Stimulated activated CD8-positive, alpha-beta memory T cell treated with anti-CD3 and anti-CD28 coated beads, Interleukin-15, amount 100 ng/mL, for 24 hours (primary cell): ENCODE measurements at regions not wholly inside any gene's neighbourhood (a gene's known extent, or its start where the extent isn't known, plus 50 kb on each side); places are given as distances from the start of the nearest gene placed in this dataset.
"Not testable (repeated sequence)": the region's sequence is repeated elsewhere in the genome, so short reads cannot be mapped to it uniquely, and the experiment has no call there.

Source experiments
- DNase-seq: peaks from one replicate; pipeline ENCODE4 v3.0.0-alpha.2; 2020; ENCODE audit warnings: low read depth

DNA sequence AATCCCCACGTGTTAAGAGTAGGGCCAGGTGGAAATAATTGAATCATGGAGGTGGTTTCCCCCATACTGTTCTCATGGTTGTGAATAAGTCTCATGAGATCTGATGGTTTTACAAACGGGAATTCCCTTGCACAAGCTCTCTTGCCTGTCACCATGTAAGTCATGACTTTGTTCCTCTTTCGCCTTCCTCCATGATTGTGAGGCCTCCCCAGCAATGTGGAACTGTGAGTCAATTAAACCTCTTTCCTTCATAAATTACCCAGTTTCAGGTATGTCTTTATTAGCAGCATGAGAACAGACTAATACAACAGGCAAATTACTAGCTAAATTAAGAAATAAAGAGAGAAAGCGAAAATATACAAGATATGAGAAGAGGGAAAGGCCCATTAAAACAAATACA, 1822.6 kb upstream of the PIK3C3 start:
- DNase-seq, result not testable (repeated sequence)

GRCh38 chr18:40124107-40124506, 1830.9 kb upstream of the PIK3C3 start:
- no peak for DNase-seq

GRCh38 chr18:40120796-40121391, 1834.1 kb upstream of the PIK3C3 start:
- no peak for DNase-seq

DNA sequence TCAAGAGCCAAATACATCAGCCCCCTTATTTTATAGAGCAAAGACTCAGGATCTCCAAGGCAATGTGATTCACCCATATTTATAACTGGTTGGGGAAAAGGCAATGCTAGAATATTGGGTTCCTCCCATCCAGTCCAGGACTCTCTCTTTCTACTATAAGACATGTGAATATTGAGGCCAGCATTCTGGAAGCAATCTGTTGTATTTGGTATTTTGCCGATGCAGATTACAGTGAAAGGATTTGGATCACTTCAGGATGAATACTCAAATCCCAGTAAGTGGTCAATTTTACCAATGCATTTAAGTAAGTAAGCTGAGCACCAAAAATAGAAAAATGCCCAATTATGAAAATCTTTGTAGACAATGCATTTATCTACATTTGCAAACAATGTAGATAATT, 1834.7 kb upstream of the PIK3C3 start:
- DNase-seq, result no peak

- not testable (repeated sequence) for DNase-seq
These were observed 1835.5 kb upstream of the PIK3C3 start for GRCh38 chr18:40119581-40119980.

DNA sequence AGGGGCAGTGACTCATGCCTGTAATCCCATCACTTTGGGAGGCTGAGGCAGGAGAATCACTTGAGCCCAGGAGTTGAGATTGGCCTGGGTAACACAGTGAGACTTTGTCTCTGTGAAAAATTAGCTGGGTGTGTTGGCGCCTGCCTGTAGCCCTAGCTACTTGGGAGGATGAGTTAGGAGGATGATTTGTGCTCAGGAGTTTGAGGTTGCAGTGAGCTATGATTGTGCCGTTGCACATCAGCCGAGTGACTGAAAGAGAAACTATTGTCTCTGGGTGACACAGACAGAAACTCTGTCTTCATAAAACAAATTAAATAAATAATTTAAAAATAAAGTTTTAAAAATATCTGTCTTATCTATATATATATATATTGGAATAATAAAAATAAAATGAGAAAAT, 1844.6 kb upstream of the PIK3C3 start:
- no peak for DNase-seq

- DNase-seq, result no peak
These were observed 1845.6 kb upstream of the PIK3C3 start for GRCh38 chr18:40109252-40110049.

DNA sequence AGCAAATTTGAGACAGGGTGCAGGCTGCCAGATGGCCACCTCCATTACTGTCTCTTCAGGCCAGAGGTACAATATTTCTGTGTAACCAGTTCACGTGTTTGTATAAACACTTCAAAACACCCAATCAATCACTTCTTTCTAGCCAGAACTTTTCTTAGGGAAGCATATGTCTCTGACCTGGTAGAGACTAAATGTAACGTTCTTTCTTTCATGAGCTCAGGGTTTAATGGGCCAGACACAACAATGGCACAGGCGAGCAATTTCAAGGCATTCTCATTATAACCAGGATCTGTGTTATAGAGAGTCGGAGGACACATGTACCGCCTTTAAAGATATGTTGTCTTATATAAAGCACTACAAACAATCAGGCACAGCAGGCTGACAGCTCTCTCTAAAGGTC, 1846.4 kb upstream of the PIK3C3 start:
- no peak for DNase-seq

GRCh38 chr18:40102903-40103302, 1852.1 kb upstream of the PIK3C3 start:
- DNase-seq, result no peak

DNA sequence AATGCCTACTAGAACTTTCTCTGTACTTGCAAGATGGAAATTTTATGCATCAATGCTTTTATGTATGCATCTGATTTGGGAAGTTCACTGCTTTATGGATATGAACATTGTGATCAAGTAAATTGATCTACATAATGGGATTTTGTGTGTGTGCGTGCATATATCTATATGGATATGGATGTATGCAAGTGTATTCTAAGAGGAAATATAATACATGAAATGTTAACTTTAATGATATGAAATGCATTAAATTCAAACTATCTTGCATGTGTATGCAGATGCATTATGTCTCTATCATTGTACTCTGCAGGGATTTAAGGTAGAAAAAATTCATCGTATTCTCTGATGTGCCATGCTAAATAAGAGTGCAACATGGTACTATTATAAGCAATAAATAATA, 1855.4 kb upstream of the PIK3C3 start:
- DNase-seq, result no peak

DNA sequence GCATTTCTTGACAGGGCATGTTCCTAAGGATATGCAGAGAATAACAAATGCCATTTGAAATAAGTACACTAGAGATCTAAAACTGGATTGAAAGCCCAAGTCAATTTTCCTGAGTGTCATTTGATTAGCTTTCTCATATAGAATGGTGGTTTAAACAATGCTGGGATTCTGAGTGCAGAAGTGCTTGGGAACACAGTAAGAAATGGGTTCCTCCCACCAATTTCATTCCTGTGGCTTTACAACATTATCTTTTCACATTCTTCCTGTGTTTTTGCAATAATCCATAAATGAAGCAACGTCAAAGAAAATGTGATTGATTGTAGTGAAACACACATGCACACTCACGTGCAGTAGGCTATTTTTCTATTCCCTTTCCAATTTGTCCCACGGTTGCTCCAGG, 1858.4 kb upstream of the PIK3C3 start:
- no peak for DNase-seq

DNA sequence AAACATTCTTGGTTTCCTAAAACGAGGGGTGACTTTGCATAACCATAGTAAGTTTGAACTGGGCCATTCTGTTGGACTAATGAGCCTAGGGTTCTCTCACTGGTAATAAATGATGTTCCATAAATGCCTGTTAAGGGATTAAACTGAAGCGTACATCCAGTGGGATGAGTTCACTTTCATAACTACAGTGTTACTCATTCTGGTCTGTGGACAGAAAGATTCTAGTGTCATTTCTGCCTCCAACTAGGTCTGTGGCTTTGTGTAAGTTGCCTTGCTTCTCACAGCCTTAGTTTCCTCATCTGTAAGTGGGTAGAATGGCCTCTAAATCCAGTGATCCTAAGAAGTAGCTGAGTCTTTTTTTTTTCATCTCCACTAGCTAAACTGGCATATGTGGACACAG, 1860.6 kb upstream of the PIK3C3 start:
- no peak for DNase-seq

GRCh38 chr18:40088130-40088529, 1866.9 kb upstream of the PIK3C3 start:
- DNase-seq, result no peak

DNA sequence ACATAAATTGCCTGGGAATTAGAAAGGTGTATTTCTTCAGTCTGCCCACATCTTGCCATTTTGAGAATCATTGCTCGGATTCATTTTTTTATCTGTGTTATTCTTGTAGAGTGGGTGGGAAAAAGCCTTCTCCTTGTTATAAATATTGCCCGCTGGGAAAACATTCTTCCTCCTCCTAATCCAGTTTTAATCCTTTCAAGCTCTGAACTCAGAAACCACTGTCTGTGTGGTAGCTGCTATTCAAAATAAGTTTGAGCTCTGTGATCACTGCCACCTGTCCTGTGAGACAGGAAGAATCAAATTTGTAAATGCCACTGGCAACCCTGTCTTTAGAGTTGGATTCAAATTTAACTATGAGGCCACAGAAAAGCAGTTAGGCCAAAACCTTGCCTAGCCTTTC, 1875.2 kb upstream of the PIK3C3 start:
- no peak for DNase-seq

DNA sequence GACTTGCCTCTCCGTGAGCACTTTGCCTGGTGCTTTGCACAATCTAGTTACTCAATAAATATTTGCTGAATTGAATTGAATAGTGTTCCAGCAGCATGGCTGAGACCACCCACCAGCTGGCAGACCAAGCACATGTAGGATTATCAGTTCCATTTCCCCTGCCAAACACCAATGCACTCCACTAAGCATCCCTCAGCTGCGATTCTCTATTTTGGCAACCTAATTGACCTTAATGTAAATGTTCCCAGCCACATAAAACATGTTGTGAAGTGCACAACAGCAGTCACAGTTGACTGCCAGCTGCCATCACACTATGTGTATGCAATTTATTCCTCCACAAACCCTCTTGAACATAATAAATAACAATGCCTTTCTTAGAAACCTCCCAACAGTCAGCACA, 1879.4 kb upstream of the PIK3C3 start:
- no peak for DNase-seq

DNA sequence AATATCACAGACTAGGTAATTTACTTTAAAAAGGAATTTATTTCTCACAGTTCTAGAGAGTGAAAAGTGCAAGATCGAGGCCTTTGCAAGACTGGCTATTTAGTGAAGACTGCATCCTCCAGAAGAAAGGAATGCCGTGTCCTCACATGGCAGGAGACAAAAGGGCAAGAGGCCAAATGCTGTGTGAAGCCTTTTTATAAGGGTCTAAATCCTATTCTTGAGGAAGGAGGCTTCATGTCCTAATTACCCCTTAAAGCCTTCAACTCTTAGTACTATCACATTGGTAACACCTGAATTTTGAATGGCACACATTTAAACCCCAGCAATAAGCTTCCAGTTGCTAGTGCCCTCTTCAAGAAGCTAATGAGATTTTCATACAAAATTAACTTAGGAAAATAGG, 1882.3 kb upstream of the PIK3C3 start:
- DNase-seq, result no peak

DNA sequence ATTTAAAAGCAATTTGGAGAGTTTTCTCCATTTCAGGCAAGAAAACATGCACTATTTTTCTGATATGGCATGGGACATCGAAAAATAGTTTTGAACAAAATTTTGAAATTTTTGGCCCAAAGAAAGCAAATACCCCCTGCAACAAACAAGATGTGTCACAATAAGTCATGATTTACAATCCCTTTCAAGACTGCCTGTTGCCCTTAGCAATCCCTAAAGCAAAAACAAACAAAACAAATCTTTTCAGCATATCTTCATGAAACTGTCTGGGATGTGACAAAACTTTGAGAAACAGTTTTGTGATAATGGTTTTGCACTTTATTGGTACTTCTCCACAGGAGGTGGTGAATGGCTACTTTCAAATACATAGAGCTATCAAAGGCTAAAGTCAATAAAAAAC, 1888.7 kb upstream of the PIK3C3 start:
- no peak for DNase-seq

DNA sequence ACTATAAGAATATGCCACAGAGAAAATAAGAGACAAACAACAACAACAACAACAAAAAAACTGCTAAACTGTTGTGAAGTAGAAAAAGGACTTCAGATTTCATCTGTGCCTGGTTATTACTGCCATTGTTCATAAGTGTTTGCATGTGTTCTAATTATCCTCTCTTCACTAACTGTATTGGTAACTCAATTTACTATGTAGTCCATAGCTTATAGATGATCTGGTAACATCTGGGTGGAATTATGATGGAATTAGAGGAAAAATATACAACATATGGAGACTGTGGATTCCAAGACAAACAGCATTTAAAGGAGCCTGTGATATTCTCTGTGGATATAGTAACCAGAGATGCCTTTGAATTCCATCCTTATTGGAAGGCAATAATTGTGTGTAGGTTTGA, 1891.5 kb upstream of the PIK3C3 start:
- DNase-seq, result no peak

GRCh38 chr18:40061086-40061485, 1893.9 kb upstream of the PIK3C3 start:
- no peak for DNase-seq

DNA sequence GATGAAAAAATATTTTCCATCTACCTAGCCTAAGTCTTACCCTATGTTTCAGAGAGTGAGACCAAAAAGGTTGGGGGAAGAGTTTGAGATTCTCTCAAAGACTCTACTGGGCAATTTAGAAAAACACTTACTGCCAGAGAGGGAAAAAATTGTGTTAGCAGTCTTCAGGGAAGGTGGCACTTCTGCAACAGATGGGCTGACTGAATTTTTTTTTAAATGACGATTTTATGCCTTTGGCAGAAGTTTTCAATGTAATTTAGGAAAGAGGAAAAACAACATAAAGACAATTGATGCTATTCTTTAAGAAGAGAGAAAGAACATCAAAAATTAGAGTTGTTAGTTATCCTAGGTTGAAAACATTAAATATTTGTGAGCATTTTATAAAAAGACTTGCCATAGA, 1894.5 kb upstream of the PIK3C3 start:
- DNase-seq, result no peak

DNA sequence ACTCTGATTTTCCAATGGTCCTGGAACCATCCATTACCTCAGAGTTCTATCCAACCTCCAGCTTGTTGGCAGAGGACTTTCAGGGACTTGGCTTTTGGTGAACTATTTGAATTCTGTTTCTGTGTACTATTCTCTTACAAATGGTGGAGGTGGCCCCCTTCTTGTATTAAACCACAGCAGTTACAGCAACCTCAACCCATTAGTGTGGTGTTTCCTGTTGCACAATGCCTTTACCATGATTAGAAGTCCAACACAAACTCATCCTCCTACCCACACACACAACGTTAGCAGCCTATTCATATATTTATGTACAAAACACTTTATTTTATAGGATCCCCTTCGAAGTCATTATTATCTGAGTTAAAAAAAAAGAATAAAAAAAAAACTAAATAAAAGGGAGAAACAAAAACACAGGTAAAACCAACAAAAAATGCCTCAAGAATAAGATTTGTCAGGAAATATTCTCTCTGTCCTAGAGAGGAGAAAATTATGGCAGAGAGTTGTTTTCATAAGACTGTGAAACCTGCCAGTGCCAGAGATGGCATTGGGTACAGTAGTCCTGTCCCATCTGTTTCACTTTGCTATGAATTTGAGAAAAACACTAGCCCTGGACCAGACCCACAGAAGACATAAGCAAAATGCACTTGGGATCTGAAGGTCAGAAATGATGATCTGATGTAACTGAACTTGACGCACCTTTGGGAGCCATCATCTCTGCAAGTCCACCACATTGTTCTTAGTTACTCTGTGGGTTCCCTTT, 1896.0 kb upstream of the PIK3C3 start:
- no peak for DNase-seq

DNA sequence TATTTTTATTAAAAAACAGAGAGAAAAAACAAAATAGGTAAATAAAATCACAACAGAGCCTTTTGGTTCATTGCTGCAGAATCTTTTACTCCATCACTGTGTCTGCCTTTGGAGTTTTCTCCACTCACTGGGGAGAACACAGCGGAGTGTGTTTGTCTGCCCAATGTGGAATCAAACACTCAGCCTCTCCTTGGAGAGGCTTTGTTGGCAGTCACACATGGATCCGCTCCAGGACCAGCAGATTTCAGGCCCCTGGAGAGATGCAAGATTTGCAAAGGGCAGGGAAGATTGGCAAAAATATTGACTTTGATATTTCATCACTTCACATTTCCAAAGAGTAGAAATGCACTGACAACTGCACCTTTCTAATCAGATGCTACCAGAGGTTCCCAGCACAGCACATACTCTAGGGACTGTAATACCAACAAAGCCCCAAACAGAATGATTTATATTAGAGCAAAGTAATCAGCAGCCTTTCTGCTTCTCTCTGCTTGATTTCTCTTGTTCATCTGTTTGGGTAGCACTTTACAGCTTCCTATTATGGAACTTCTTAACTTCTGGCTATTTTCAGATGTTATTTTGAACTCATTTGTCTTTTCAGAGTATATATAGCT, 1898.8 kb upstream of the PIK3C3 start:
- DNase-seq, result no peak

GRCh38 chr18:40055262-40055661, 1899.8 kb upstream of the PIK3C3 start:
- no peak for DNase-seq
